ENCODE measurements at regions not wholly inside any gene's neighbourhood (a gene's known extent, or its start where the extent isn't known, plus 50 kb on each side); places are given as distances from the start of the nearest gene placed in this dataset.

DNA sequence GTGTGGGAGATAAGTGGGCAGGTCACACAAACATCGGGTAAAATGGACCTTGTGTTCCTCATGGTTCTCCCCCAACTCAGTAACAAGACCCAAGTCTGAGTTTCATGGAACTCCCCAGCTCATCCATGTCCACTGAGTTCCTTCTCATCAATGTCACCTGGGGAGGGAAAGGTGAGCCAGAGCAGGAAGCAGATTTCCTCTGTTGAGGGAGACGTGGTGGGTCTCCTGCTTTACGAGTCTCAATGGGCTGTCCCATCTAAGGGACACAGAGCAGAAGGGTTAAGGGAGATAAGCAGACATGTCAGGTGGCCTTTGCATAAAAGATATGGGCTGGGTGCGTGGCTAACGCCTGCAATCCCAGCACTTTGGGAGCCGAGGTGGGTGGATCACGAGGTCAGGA, 56.5 kb upstream of the SORCS3 start:
- TF ChIP-seq, protein P1, sequence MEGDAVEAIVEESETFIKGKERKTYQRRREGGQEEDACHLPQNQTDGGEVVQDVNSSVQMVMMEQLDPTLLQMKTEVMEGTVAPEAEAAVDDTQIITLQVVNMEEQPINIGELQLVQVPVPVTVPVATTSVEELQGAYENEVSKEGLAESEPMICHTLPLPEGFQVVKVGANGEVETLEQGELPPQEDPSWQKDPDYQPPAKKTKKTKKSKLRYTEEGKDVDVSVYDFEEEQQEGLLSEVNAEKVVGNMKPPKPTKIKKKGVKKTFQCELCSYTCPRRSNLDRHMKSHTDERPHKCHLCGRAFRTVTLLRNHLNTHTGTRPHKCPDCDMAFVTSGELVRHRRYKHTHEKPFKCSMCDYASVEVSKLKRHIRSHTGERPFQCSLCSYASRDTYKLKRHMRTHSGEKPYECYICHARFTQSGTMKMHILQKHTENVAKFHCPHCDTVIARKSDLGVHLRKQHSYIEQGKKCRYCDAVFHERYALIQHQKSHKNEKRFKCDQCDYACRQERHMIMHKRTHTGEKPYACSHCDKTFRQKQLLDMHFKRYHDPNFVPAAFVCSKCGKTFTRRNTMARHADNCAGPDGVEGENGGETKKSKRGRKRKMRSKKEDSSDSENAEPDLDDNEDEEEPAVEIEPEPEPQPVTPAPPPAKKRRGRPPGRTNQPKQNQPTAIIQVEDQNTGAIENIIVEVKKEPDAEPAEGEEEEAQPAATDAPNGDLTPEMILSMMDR (conservative IDR thresholded peaks at IDR 0.05 in 1 of 2, IDR thresholded peaks at IDR 0.05 in 1 of 2; ENCODE audit: extremely low read depth in 1 of 2, insufficient read depth in 1 of 2, low read depth in 1 of 2, low read length in 2 of 2): no peak
- TF ChIP-seq EZH2 (IDR thresholded peaks at IDR 0.05; ENCODE audit: borderline replicate concordance, low read length): no peak
